OCI-LY1 (cell line): ENCODE measurements at regions not wholly inside any gene's neighbourhood (a gene's known extent, or its start where the extent isn't known, plus 50 kb on each side); places are given as distances from the start of the nearest gene placed in this dataset.

Experiments used
- H2AFZ ChIP-seq: fragments of 200-600 bp; sonication (generic), shearing (Covaris generic); 2 replicates; pipeline ENCODE4 v1.6.0; 2014; ENCODE audit warnings: antibody characterized with exemption, mild to moderate bottlenecking, low read length
- H3F3A ChIP-seq: fragments of 200-600 bp; sonication (generic), shearing (Covaris generic); 2 replicates; pipeline ENCODE4 v1.6.0; 2014; ENCODE audit warnings: mild to moderate bottlenecking, antibody characterized with exemption, low read length, moderate library complexity; ENCODE audit not compliant: insufficient read depth
- H3K27ac ChIP-seq: fragments of 200-600 bp; sonication (generic); 2 replicates; pipeline ENCODE4 v1.5.1; 2014; ENCODE audit warnings: low read length, mixed run types, mild to moderate bottlenecking, low read depth; ENCODE audit not compliant: poor library complexity, severe bottlenecking
- H3K27me3 ChIP-seq: fragments of 200-600 bp; sonication (generic); 2 replicates; pipeline ENCODE4 v1.6.0; 2014; ENCODE audit warnings: antibody characterized with exemption, mild to moderate bottlenecking, low read length, moderate library complexity; ENCODE audit not compliant: insufficient read depth
- H3K36me3 ChIP-seq: fragments of 200-600 bp; sonication (generic); 2 replicates; pipeline ENCODE4 v1.6.1; 2014; ENCODE audit warnings: mild to moderate bottlenecking, antibody characterized with exemption, low read length, moderate library complexity, mixed read lengths; ENCODE audit not compliant: insufficient read depth
- H3K4me1 ChIP-seq: fragments of 200-600 bp; sonication (generic); 2 replicates; pipeline ENCODE4 v1.5.1; 2014; ENCODE audit warnings: mild to moderate bottlenecking, low read length, moderate library complexity; ENCODE audit not compliant: insufficient read depth, severe bottlenecking
- H3K4me2 ChIP-seq: fragments of 200-600 bp; sonication (generic), shearing (Covaris generic); 2 replicates; pipeline ENCODE4 v1.6.1; 2014; ENCODE audit warnings: low read length
- H3K4me3 ChIP-seq: fragments of 200-600 bp; sonication (generic); 2 replicates; pipeline ENCODE4 v1.5.1; 2014; ENCODE audit warnings: low read length, low read depth, mild to moderate bottlenecking, mixed read lengths; ENCODE audit not compliant: poor library complexity, severe bottlenecking
- H3K79me2 ChIP-seq: fragments of 200-600 bp; shearing (Covaris generic); 2 replicates; pipeline ENCODE4 v1.6.1; 2016; ENCODE audit warnings: mixed run types, low read length, mixed read lengths; ENCODE audit not compliant: insufficient read depth
- H3K9ac ChIP-seq: fragments of 200-600 bp; sonication (generic), shearing (Covaris generic); 2 replicates; pipeline ENCODE4 v1.6.1; 2014; ENCODE audit warnings: mild to moderate bottlenecking, low read length, mixed read lengths
- H3K9me2 ChIP-seq: fragments of 200-600 bp; sonication (generic), shearing (Covaris generic); 2 replicates; pipeline ENCODE4 v1.6.1; 2014; ENCODE audit warnings: low read depth, mild to moderate bottlenecking, low read length, mixed read lengths
- H3K9me3 ChIP-seq: fragments of 200-600 bp; shearing (Covaris generic); 2 replicates; pipeline ENCODE4 v1.6.1; 2014; ENCODE audit warnings: low read length, mixed read lengths
- H4K20me1 ChIP-seq: fragments of 200-600 bp; sonication (generic), shearing (Covaris generic); 2 replicates; pipeline ENCODE4 v1.6.0; 2016; ENCODE audit warnings: mild to moderate bottlenecking, low read length; ENCODE audit not compliant: insufficient read depth
- EZH2 ChIP-seq: fragments of 200-600 bp; sonication (generic), shearing (Covaris generic); IDR thresholded peaks from 2 replicates; pipeline ENCODE4 v1.8.0; 2017; ENCODE audit warnings: borderline replicate concordance, mixed run types, mild to moderate bottlenecking, antibody characterized with exemption, low read length, moderate library complexity, mixed read lengths
- TF ChIP-seq, protein P1 (sequence below): fragments of 200-600 bp; sonication (generic), shearing (Covaris generic); IDR thresholded peaks from 2 replicates; pipeline ENCODE4 v1.5.1; 2017; ENCODE audit warnings: mild to moderate bottlenecking, antibody characterized with exemption, low read length, moderate library complexity, mixed read lengths

DNA sequence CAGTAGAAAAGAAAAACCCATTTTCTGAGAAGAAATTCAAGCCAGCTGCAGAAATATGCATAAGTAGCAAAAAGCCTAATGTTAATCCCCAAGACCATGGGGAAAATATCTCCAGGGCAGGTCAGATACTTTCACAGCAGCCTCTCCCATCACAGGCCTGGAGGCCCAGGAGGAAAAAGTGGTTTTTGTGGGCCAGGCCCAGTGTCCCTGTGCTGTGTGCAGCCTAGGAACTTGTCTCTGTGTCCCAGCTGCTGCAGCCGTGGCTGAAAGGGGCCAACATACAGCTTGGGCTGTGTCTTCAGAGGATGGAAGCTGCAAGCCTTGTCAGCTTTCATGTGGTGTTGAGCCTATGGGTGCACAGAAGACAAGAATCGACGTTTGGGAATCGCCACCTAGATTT lies 581.0 kb downstream of the C4orf33 start:
- H3K4me1 ChIP-seq, result no peaks in the 10 kb centered on the region
- H4K20me1 ChIP-seq, result no peaks in the 10 kb centered on the region
- H3K4me2 ChIP-seq, result no peak overlapping the region
- no peaks in the 10 kb centered on the region for H3K36me3 ChIP-seq
- H3K27ac ChIP-seq, result no peak overlapping the region
- TF ChIP-seq, protein P1, sequence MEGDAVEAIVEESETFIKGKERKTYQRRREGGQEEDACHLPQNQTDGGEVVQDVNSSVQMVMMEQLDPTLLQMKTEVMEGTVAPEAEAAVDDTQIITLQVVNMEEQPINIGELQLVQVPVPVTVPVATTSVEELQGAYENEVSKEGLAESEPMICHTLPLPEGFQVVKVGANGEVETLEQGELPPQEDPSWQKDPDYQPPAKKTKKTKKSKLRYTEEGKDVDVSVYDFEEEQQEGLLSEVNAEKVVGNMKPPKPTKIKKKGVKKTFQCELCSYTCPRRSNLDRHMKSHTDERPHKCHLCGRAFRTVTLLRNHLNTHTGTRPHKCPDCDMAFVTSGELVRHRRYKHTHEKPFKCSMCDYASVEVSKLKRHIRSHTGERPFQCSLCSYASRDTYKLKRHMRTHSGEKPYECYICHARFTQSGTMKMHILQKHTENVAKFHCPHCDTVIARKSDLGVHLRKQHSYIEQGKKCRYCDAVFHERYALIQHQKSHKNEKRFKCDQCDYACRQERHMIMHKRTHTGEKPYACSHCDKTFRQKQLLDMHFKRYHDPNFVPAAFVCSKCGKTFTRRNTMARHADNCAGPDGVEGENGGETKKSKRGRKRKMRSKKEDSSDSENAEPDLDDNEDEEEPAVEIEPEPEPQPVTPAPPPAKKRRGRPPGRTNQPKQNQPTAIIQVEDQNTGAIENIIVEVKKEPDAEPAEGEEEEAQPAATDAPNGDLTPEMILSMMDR, result no peak
- TF ChIP-seq EZH2, result no peak
- no peak overlapping the region for H3K9ac ChIP-seq
- H3K79me2 ChIP-seq, result no peaks in the 10 kb centered on the region
- H3K4me3 ChIP-seq, result no peak overlapping the region
- H3K27me3 ChIP-seq, result no peaks in the 10 kb centered on the region
- no peaks in the 10 kb centered on the region for H3F3A ChIP-seq
- no peaks in the 10 kb centered on the region for H3K9me2 ChIP-seq
- H2AFZ ChIP-seq, result no peak overlapping the region
- H3K9me3 ChIP-seq, result no peaks in the 10 kb centered on the region

DNA sequence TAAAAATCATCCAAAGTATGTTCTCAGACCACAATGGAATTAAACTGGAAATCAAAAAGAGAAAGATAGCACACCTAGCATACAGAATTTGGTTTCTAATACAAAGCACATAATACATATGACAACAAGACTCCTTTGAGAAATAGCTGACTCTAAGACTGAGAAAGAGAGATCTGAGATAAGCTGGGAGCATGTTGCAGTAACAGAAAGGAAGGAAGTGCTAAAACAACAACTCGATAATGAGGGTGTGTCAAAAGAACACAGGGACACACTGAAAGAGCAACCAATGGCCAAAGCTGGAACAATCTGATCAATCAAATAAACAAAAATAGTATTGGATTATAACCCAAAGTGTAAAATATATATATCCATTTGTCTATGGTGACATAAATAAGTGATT lies 586.6 kb downstream of the C4orf33 start:
- Histone ChIP-seq H3K4me2 (no peak overlapping the region), H3K4me3 (no peak overlapping the region), H3K27me3 (no peaks in the 10 kb centered on the region), H3K27ac (no peak overlapping the region), H3K9me3 (no peaks in the 10 kb centered on the region), H3K79me2 (no peaks in the 10 kb centered on the region), H3K4me1 (no peaks in the 10 kb centered on the region), H3F3A (no peaks in the 10 kb centered on the region), H2AFZ (no peak overlapping the region), H3K36me3 (no peaks in the 10 kb centered on the region), H3K9ac (no peak overlapping the region), H3K9me2 (no peaks in the 10 kb centered on the region), H4K20me1 (no peaks in the 10 kb centered on the region)
- no peak for TF ChIP-seq EZH2
- TF ChIP-seq, protein P1, result no peak

DNA sequence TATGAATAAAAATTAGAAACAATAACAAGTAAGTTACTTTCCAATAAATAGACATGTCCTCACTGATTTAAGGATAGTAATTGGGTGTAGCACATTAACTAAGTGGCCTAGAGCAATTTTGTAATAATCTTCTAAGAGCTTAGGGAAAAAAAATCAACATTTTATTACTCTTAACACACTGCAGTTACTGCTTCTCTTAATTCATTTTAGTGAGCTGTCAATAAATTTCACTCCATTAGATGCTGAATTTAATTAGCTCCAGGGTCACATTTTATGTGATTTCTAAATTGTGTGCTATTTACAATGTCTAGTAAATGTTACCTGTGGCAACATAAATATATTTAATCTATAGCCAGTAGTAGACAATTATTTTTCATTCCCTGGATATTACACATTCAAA lies 612.0 kb downstream of the C4orf33 start:
- no peaks in the 10 kb centered on the region for H3K9me2 ChIP-seq
- H3K9ac ChIP-seq, result no peak overlapping the region
- TF ChIP-seq EZH2, result no peak
- TF ChIP-seq, protein P1, result no peak
- no peaks in the 10 kb centered on the region for H3K27me3 ChIP-seq
- H3K27ac ChIP-seq, result no peak overlapping the region
- H3K9me3 ChIP-seq, result no peaks in the 10 kb centered on the region
- no peak overlapping the region for H3K4me2 ChIP-seq
- no peak overlapping the region for H2AFZ ChIP-seq
- no peaks in the 10 kb centered on the region for H3K36me3 ChIP-seq
- no peaks in the 10 kb centered on the region for H3F3A ChIP-seq
- H3K4me3 ChIP-seq, result no peak overlapping the region
- H4K20me1 ChIP-seq, result no peaks in the 10 kb centered on the region
- no peaks in the 10 kb centered on the region for H3K79me2 ChIP-seq
- no peaks in the 10 kb centered on the region for H3K4me1 ChIP-seq
